Erythroblast (primary cell): ENCODE measurements at regions not wholly inside any gene's neighbourhood (a gene's known extent, or its start where the extent isn't known, plus 50 kb on each side); places are given as distances from the start of the nearest gene placed in this dataset.

Experiments used
- GATA1 ChIP-seq: IDR thresholded peaks from 2 replicates; pipeline ENCODE4 v1.6.1; 2011; ENCODE audit warnings: low read depth, mild to moderate bottlenecking, control low read depth, low read length, moderate library complexity
- POLR2A ChIP-seq: IDR thresholded peaks from 2 replicates; pipeline ENCODE4 v1.6.1; 2011; ENCODE audit warnings: mild to moderate bottlenecking, low read length

GRCh38 chr13:50098693-50099092 is 83.4 kb downstream of the KCNRG start:
- TF ChIP-seq POLR2A (no peak), GATA1 (no peak)
